IPS-20b (cell line): ENCODE measurements at regions not wholly inside any gene's neighbourhood (a gene's known extent, or its start where the extent isn't known, plus 50 kb on each side); places are given as distances from the start of the nearest gene placed in this dataset.

ENCODE experiments used
- H3K27ac ChIP-seq: one replicate; pipeline ENCODE4 v1.5.1; 2013; ENCODE audit warnings: low read length
- H3K27me3 ChIP-seq: 2 replicates; pipeline ENCODE4 v1.6.1; 2013; ENCODE audit warnings: mild to moderate bottlenecking, low read length, inconsistent platforms; ENCODE audit not compliant: insufficient read depth
- H3K36me3 ChIP-seq: 2 replicates; pipeline ENCODE4 v1.6.1; 2013; ENCODE audit warnings: low read depth, mild to moderate bottlenecking, inconsistent platforms, low read length, moderate library complexity; ENCODE audit not compliant: insufficient read depth
- H3K4me1 ChIP-seq: 2 replicates; pipeline ENCODE4 v1.6.1; 2013; ENCODE audit warnings: mild to moderate bottlenecking, control low read depth, inconsistent platforms, low read length, moderate library complexity; ENCODE audit not compliant: insufficient read depth
- H3K4me3 ChIP-seq: 2 replicates; pipeline ENCODE4 v1.5.1; 2013; ENCODE audit warnings: mild to moderate bottlenecking, low read length, inconsistent platforms
- H3K9ac ChIP-seq: 2 replicates; pipeline ENCODE4 v1.6.1; 2013; ENCODE audit warnings: low read depth, mild to moderate bottlenecking, inconsistent platforms, low read length, moderate library complexity
- H3K9me3 ChIP-seq: 2 replicates; pipeline ENCODE4 v1.6.1; 2013; ENCODE audit warnings: mild to moderate bottlenecking, low read depth, low read length, inconsistent platforms; ENCODE audit not compliant: insufficient read depth

DNA sequence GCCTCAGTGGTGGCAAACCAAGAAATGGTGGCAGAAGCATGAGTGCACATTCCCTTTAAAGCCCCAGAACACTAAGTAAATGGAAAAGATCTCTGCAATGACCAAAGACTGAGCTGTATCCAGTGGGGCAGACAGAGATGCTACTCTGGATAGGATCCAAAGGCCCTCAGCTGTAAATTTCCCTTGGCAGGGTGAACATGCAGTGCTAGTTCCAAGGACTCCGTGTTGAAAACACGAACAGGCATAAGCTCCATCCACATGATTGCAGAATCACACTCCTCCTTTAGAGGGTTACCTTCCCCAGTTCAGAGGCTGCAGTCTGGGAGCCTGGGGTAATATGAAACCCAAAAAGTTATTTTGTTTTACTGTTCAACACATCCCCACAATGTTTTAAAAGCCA is 98.6 kb upstream of the KLF7 start:
- no peaks in the 10 kb centered on the region for H3K4me1 ChIP-seq
- H3K27me3 ChIP-seq: no peaks in the 10 kb centered on the region
- no peak overlapping the region for H3K27ac ChIP-seq
- no peak overlapping the region for H3K9ac ChIP-seq
- H3K9me3 ChIP-seq: no peaks in the 10 kb centered on the region
- H3K4me3 ChIP-seq: no peak overlapping the region
- no peaks in the 10 kb centered on the region for H3K36me3 ChIP-seq

DNA sequence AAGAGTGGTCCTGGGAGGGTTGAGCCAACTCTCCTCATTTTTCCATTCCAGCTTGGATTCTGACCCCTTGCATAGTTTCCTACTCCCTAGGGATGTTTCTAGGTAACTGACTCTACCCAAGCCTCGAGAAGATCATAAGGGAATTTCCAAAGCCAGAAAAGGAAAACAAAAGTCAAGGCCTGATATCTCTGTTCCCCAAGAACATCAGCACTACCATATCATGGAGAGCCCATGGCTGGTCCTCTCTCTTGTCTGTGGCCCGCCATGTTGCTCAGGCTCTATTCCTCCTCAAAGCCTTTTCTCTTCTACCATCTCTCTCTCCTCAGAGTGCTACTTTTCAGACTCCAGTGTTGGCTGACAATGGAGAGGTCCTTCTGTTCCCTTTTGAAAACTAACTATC is 99.6 kb upstream of the KLF7 start:
- Histone ChIP-seq H3K27me3 (no peaks in the 10 kb centered on the region), H3K9me3 (no peaks in the 10 kb centered on the region), H3K4me1 (no peaks in the 10 kb centered on the region), H3K27ac (no peak overlapping the region), H3K36me3 (no peaks in the 10 kb centered on the region), H3K4me3 (no peak overlapping the region), H3K9ac (no peak overlapping the region)

DNA sequence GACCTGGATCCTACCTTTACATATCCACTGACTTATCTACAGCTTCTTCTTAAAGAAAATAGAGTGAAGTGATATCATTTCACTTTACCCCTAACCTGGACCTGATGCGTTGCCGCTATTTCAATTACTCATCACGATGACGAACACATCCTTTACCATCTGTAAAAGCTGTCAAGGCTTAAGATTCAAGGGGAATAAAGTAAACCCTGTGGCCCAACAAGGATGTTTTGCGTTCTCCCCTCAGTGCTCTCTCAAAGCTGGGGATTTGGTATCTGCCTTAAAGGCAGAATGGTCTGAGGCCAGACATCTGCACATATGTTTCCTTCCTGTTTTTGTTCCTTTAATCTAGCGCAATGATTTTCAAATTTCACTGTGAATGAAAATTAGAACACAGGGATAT is 100.1 kb upstream of the KLF7 start:
- Histone ChIP-seq H3K36me3 (no peaks in the 10 kb centered on the region), H3K4me1 (no peaks in the 10 kb centered on the region), H3K4me3 (no peak overlapping the region), H3K9ac (no peak overlapping the region), H3K27me3 (no peaks in the 10 kb centered on the region), H3K9me3 (no peaks in the 10 kb centered on the region), H3K27ac (no peak overlapping the region)

DNA sequence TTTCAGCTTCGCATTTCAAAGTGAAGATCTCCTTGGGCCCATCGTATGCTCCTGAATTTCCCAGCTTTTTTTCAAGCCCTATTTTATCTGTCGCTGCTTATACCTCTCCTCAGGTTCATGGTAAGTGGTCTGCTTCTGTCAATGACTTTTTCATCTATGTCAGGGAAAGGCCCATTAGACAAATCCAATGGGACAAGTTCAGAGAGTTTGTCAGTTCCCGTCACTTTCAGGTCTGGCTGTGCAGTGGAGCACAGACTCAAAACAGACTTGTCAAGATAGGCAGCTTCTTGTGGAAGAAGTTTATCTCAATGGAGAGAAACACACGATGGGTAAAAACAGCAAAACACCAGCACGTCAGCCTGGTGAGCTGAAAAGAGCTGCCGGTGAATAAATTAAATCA is 100.9 kb upstream of the KLF7 start:
- Histone ChIP-seq H3K9ac (no peak overlapping the region), H3K4me1 (no peaks in the 10 kb centered on the region), H3K27ac (no peak overlapping the region), H3K9me3 (no peaks in the 10 kb centered on the region), H3K36me3 (no peaks in the 10 kb centered on the region), H3K27me3 (no peaks in the 10 kb centered on the region), H3K4me3 (no peak overlapping the region)

DNA sequence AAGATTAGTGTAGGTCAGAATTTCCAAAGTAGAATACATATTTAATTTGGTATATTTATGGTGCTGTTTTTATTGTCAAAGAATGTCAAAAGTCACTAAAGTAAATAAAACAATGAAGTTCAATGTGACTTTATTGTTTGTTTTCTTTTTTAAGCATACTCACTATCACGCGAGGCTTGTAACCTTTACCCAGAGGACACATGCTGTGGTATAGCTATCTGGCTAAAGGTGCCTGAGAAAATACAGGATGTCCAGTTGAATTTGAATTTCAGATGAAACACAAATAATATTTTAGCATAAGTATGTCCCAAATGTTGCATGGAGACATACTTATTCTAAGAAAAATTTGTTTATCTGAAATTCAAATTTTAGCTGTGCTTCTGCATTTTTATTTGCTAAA is 103.3 kb upstream of the KLF7 start:
- no peak overlapping the region for H3K27ac ChIP-seq
- no peaks in the 10 kb centered on the region for H3K36me3 ChIP-seq
- H3K27me3 ChIP-seq: no peaks in the 10 kb centered on the region
- no peaks in the 10 kb centered on the region for H3K9me3 ChIP-seq
- no peak overlapping the region for H3K4me3 ChIP-seq
- H3K4me1 ChIP-seq: no peaks in the 10 kb centered on the region
- H3K9ac ChIP-seq: no peak overlapping the region

DNA sequence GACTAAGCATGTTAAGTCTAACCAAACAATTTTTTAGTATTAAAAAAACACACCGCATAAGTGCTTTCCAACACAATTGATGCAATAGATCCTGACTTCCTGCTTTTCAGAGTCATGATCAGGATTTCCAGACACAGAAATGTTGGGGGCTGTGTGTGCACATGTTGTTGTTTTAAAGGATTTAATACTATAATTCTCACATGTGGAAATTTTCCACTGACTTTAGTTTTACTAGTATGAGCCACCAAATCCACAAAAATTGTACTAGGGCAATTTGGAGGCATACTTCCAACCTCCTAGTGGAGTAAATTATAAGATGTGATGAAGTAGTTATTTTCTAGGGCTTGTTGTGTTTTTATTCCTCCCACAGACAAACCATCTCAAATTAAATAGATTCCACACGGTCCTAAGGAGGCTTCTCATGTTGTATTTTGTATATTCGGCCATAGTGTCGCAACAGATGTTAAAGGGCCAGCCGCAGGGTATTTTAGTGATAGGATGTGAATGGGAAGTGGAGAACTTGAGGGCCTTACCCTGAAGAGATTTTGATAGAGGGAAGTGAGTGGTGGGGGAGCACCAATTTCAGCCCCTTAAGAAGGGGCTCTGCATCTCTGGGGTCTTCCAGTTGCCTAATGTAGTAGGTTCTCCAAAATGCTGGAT is 108.9 kb upstream of the KLF7 start:
- Histone ChIP-seq H3K9me3 (no peaks in the 10 kb centered on the region), H3K36me3 (no peaks in the 10 kb centered on the region), H3K27ac (no peak overlapping the region), H3K9ac (no peak overlapping the region), H3K27me3 (no peaks in the 10 kb centered on the region), H3K4me1 (no peaks in the 10 kb centered on the region), H3K4me3 (no peak overlapping the region)

DNA sequence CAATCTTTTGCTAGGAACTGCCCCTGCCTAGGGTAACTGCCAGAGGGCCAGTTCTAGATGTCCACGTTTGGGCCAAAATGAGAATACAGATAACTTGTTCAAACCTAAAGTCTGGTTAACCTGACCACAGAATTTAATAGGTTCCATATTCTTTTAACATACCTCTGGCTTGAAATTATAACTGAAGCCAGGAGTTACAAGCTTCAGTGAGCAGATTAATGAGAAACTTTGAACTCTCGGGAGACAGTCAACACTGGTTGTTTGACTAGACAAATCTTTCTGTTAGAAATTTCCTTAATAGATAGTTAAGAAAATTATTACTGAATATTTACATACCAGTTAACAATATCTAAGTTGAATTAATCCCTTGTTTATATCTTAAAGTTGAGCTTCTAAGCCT is 110.0 kb upstream of the KLF7 start:
- Histone ChIP-seq H3K9me3 (no peaks in the 10 kb centered on the region), H3K36me3 (no peaks in the 10 kb centered on the region), H3K4me3 (no peak overlapping the region), H3K9ac (no peak overlapping the region), H3K4me1 (no peaks in the 10 kb centered on the region), H3K27ac (no peak overlapping the region), H3K27me3 (no peaks in the 10 kb centered on the region)

DNA sequence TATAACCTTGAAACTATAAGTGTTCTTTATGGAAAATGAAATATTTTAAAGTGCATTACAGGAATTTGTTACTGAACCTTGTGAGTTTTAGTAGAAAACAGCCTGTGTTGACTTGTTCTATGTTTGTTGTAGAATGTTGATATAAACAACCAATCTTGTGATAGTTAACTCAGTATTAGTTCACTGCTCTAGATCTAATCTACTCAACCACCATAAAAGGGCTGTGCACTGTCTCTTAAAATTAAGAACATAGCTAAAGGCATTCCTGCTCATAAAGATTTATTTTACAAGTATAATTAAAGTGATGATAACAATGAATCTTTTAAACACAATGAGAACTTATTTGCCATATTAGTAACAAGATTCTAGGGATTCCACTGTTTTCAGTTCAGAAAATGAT is 110.5 kb upstream of the KLF7 start:
- Histone ChIP-seq H3K27ac (no peak overlapping the region), H3K27me3 (no peaks in the 10 kb centered on the region), H3K9me3 (no peaks in the 10 kb centered on the region), H3K9ac (no peak overlapping the region), H3K4me3 (no peak overlapping the region), H3K36me3 (no peaks in the 10 kb centered on the region), H3K4me1 (no peaks in the 10 kb centered on the region)

DNA sequence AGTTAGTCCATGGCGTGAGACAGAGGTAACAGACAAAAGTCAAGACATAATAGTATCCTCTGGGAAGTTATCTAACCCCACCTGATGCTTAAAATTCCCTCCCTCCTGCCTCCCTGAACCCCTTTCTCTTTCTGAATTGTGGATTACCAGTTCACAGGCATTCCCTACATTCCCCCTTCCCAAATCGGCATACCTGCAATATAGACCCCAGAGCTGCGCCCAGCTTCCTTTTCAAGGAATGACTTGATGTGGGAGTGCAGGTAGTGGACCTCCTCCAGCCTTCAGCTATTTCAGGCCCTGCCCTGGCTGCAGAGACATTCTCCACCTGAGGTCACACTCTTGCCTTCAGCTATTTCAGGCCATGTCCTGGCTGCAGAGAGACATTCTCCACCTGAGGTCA is 111.1 kb upstream of the KLF7 start:
- Histone ChIP-seq H3K9me3 (no peaks in the 10 kb centered on the region), H3K4me3 (no peak overlapping the region), H3K4me1 (no peaks in the 10 kb centered on the region), H3K36me3 (no peaks in the 10 kb centered on the region), H3K9ac (no peak overlapping the region), H3K27ac (no peak overlapping the region), H3K27me3 (no peaks in the 10 kb centered on the region)

DNA sequence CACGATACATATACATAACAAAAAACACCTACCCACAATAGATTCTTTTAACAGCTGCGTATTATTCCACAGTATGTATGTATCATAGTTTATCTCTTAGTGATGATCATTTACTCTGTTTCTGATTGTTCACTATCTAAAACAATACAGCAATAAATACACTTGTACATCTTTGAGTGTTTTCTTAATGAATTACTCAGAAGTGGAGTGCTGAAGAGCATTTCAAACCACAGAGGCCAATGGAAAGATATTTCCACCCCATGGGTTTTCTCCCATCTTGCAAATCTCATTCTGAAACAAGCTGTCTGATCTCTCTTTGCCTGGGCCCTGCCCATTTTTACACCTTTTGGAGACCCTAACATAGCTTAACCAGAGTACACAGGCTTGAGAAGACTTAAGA is 113.8 kb upstream of the KLF7 start:
- H3K9ac ChIP-seq: no peak overlapping the region
- H3K27me3 ChIP-seq: no peaks in the 10 kb centered on the region
- no peaks in the 10 kb centered on the region; the same call in 1 of the 2 replicates for H3K4me1 ChIP-seq
- no peaks in the 10 kb centered on the region for H3K36me3 ChIP-seq
- H3K4me3 ChIP-seq: no peak overlapping the region
- no peak overlapping the region for H3K27ac ChIP-seq
- H3K9me3 ChIP-seq: no peaks in the 10 kb centered on the region

DNA sequence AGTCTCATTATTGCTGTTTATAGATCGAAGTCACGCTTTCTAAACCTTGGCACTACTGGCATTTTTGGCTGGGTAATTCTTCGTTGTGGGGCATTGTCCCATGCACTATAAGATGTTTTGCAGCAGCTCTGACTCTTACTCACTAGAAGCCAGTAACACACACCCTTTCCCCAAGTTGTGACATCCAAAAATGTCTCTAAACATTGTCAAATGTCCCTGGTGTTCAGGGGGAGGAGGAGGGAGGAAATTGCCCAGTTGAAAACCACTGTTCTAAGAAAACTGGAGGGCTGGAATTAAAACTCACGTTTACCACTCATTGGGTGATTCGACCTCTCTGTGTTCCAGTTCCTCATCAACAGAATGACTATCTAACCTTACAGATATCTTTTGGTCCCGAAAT is 115.7 kb upstream of the KLF7 start:
- Histone ChIP-seq H3K27me3 (no peaks in the 10 kb centered on the region), H3K4me3 (no peak overlapping the region), H3K9ac (no peak overlapping the region), H3K27ac (no peak overlapping the region), H3K36me3 (no peaks in the 10 kb centered on the region), H3K9me3 (no peaks in the 10 kb centered on the region), H3K4me1 (peaks cover 10% of the 10 kb centered on the region; the same call in 1 of the 2 replicates)

DNA sequence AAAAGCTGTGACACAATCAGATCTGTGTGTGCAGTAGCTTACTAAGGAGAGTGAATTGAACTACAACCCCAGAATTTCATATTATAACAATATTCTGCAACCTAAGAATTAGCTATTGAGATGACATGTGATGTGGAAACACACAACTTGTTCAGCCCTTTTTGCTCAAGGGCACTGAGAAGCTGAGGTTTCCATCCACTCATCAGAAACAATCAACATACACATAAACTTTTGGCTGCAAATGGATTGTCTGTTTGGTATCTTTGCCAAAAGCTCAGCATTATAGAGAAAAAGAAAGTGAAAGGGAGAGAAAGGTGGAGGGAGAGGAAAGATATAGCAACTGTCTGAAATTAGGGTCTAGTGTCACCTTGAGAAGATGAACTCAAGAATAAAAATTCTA is 117.2 kb upstream of the KLF7 start:
- H3K36me3 ChIP-seq: no peaks in the 10 kb centered on the region
- H3K4me1 ChIP-seq: peaks cover 10% of the 10 kb centered on the region; the same call in 1 of the 2 replicates
- H3K4me3 ChIP-seq: no peak overlapping the region
- no peak overlapping the region for H3K27ac ChIP-seq
- H3K27me3 ChIP-seq: no peaks in the 10 kb centered on the region
- H3K9ac ChIP-seq: no peak overlapping the region
- no peaks in the 10 kb centered on the region for H3K9me3 ChIP-seq
